ENCODE measurements at regions not wholly inside any gene's neighbourhood (a gene's known extent, or its start where the extent isn't known, plus 50 kb on each side); places are given as distances from the start of the nearest gene placed in this dataset.

DNA sequence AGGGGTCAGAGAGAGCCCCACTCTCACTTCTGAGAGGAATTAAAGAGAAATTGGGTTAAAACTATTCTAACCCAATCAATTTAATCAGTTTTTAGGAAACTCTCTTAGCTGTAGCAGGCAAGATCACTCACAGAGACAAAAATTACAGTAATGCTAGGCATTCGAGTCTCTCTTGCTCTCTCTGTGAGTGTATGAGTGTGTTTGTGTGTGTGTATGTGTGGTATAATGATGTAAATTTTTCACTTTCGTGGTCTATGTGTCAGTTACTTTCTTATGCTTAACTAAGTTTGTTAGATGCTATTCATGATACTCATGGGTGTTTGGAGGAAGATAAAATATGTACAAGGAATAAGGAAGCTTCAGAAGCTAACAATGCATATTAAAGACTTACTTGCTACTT is 131.3 kb downstream of the FASLG start:
- Histone ChIP-seq H3K23ac (ENCODE audit: insufficient read length, low read depth, low read length) (no peak overlapping the region), H3K18ac (ENCODE audit: insufficient read length, low read depth, low read length) (no peak overlapping the region), H3K27me3 (ENCODE audit: insufficient read depth, low read length) (no peaks in the 10 kb centered on the region), H3K9ac (ENCODE audit: extremely low read depth, insufficient read length, low read length) (no peak overlapping the region), H2BK20ac (ENCODE audit: low read depth, low read length, poor library complexity, severe bottlenecking) (no peak overlapping the region), H3K23me2 (ENCODE audit: insufficient read length, low read depth, low read length, poor library complexity, severe bottlenecking) (no peaks in the 10 kb centered on the region), H4K91ac (ENCODE audit: insufficient read length, low read depth, low read length) (no peak overlapping the region), H3K79me2 (ENCODE audit: insufficient read depth, low read length) (no peaks in the 10 kb centered on the region), H4K5ac (ENCODE audit: insufficient read length, low read depth, low read length) (no peak overlapping the region), H3T11ph (ENCODE audit: low read length) (no peak overlapping the region), H2BK5ac (ENCODE audit: insufficient read length, low read length) (no peak overlapping the region), H2BK12ac (ENCODE audit: insufficient read length, low read depth, low read length) (no peak overlapping the region), H3K27ac (ENCODE audit: insufficient read length, low read depth, low read length) (no peak overlapping the region), H2AK5ac (ENCODE audit: insufficient read length, low read length) (no peak overlapping the region), H4K20me1 (ENCODE audit: control insufficient read depth, insufficient read depth, insufficient read length) (no peaks in the 10 kb centered on the region), H3K56ac (ENCODE audit: insufficient read length, low read depth, low read length) (no peak overlapping the region), H4K8ac (replicated peaks; ENCODE audit: insufficient read length, low read depth, low read length) (no peak overlapping the region), H2BK120ac (ENCODE audit: low read depth, low read length, poor library complexity, severe bottlenecking) (no peak overlapping the region), H3K14ac (ENCODE audit: insufficient read depth, low read length) (no peak overlapping the region), H2BK15ac (ENCODE audit: low read depth, low read length) (no peak overlapping the region), H2AFZ (ENCODE audit: low read length) (no peak overlapping the region), H3K79me1 (ENCODE audit: insufficient read depth, low read depth, low read length, poor library complexity, severe bottlenecking) (no peaks in the 10 kb centered on the region), H3K4me1 (ENCODE audit: insufficient read depth, low read length) (no peaks in the 10 kb centered on the region), H3K4me2 (ENCODE audit: insufficient read depth, insufficient read length, low read length) (no peak overlapping the region), H3K4ac (ENCODE audit: low read depth, low read length) (no peak overlapping the region), H3K9me3 (ENCODE audit: control insufficient read depth, low read depth, low read length) (no peaks in the 10 kb centered on the region)
- no CpG with 5 or more reads among the region's 2 CpGs for WGBS (ENCODE audit: extremely low coverage, insufficient read length, low lambda C conversion rate)
- Mint-ChIP-seq H3K36me3 (ENCODE audit: insufficient read depth in 1 of 3, low read depth in 3 of 3) (no peaks in the 10 kb centered on the region), H3K4me1 (peaks cover 0 to 11% of the 10 kb centered on the region in 2 experiments; a peak in 2 of 4 replicates), H3K4me3 (no peak overlapping the region), H3K27me3 (ENCODE audit: low read depth) (peaks cover 1% of the 10 kb centered on the region; the same call in 1 of the 2 replicates), H3K27ac (no peak overlapping the region), H3K9me3 (peaks cover 0 to 2% of the 10 kb centered on the region in 2 experiments; a peak in 2 of 5 replicates)
- DNase-seq = no peak
- TF ChIP-seq CTCF (conservative IDR thresholded peaks at IDR 0.05) = no peak

All from H9 (cell line).